H1 (cell line): ENCODE measurements at regions not wholly inside any gene's neighbourhood (a gene's known extent, or its start where the extent isn't known, plus 50 kb on each side); places are given as distances from the start of the nearest gene placed in this dataset.

Source experiments
- CEBPB ChIP-seq: IDR thresholded peaks from 2 replicates; pipeline ENCODE4 v1.6.1; 2012; ENCODE audit warnings: low read depth, low read length
- POLR2AphosphoS5 ChIP-seq: IDR thresholded peaks from 2 replicates; pipeline ENCODE4 v1.6.1; 2011; ENCODE audit warnings: low read depth, low read length

- TF ChIP-seq CEBPB (no peak), POLR2AphosphoS5 (no peak)
Measured at GRCh38 chr5:168024306-168024705, 267.1 kb upstream of the WWC1 start (continued).
